Natural killer cell (primary cell): ENCODE measurements at regions not wholly inside any gene's neighbourhood (a gene's known extent, or its start where the extent isn't known, plus 50 kb on each side); places are given as distances from the start of the nearest gene placed in this dataset.
A peak's percentile ranks its signal among the peaks of the same experiment; 100 is the strongest.
"Not testable (repeated sequence)": the region's sequence is repeated elsewhere in the genome, so short reads cannot be mapped to it uniquely, and the experiment has no call there.

ENCODE experiments used
- ATAC-seq, 3 donors: fragments of 150-1000 bp in 2 of 3; fragments of 200-7000 bp in 1 of 3; cut with Tn5 transposase; 1 replicate in 1 of 3; 2 replicates in 2 of 3; pipeline ENCODE4 v1.10.0; 2021; ENCODE audit warnings: mild to moderate bottlenecking in 2 of 3, moderate library complexity in 2 of 3
- DNase-seq, 2 donors: peaks; one replicate each; pipeline versions ENCODE4 v3.0.0 to v3.0.0-alpha.2; 2013 to 2021; ENCODE audit warnings: mixed read lengths in 1 of 2
- H3K27ac ChIP-seq: one replicate; pipeline ENCODE4 v1.5.1; 2013; ENCODE audit warnings: mild to moderate bottlenecking, low read length
- H3K27me3 ChIP-seq: one replicate; pipeline ENCODE4 v1.6.1; 2013; ENCODE audit warnings: low read length; ENCODE audit not compliant: control insufficient read depth, insufficient read depth
- H3K36me3 ChIP-seq: one replicate; pipeline ENCODE4 v1.6.1; 2013; ENCODE audit warnings: low read length; ENCODE audit not compliant: control insufficient read depth, insufficient read depth
- H3K4me1 ChIP-seq: one replicate; pipeline ENCODE4 v1.6.1; 2013; ENCODE audit warnings: low read length; ENCODE audit not compliant: control insufficient read depth, insufficient read depth
- H3K4me3 ChIP-seq: one replicate; pipeline ENCODE4 v1.5.1; 2013; ENCODE audit warnings: low read length
- H3K9me3 ChIP-seq: one replicate; pipeline ENCODE4 v1.6.1; 2013; ENCODE audit warnings: low read length; ENCODE audit not compliant: control insufficient read depth, insufficient read depth
- H3K27ac Mint-ChIP-seq, 2 donors: one replicate each; pipeline ENCODE4 v1.8.0; 2022; ENCODE audit warnings: mild to moderate bottlenecking in 2 of 2, mixed read lengths in 2 of 2, moderate library complexity in 1 of 2
- H3K27me3 Mint-ChIP-seq, 2 donors: one replicate each; pipeline ENCODE4 v1.8.0; 2022; ENCODE audit warnings: low read depth in 2 of 2, mixed read lengths in 2 of 2
- H3K36me3 Mint-ChIP-seq: one replicate; pipeline ENCODE4 v1.8.0; 2022; ENCODE audit warnings: mixed read lengths
- H3K4me1 Mint-ChIP-seq, 2 donors: one replicate each; pipeline ENCODE4 v1.8.0; 2022; ENCODE audit warnings: mixed read lengths in 2 of 2
- H3K4me3 Mint-ChIP-seq: one replicate; pipeline ENCODE4 v1.8.0; 2022; ENCODE audit warnings: mild to moderate bottlenecking, moderate library complexity, mixed read lengths
- H3K9me3 Mint-ChIP-seq, 2 donors: one replicate each; pipeline ENCODE4 v1.8.0; 2022; ENCODE audit warnings: mixed read lengths in 2 of 2
- WGBS: methylation state at CpG from one replicate; pipeline ENCODE4 v1.1.7; 2013; ENCODE audit warnings: missing lambda C conversion rate; ENCODE audit not compliant: insufficient coverage; 5-methylcytosine and 5-hydroxymethylcytosine counted together
- intact Hi-C: fragments of 100-400 bp; cut with micrococcal nuclease; formaldehyde crosslinking; loops from one replicate; pipeline ENCODE4 v1.14.2; 2022
- TF ChIP-seq, protein P1 (sequence below): fragments of 200-600 bp; IDR thresholded peaks from one replicate; pipeline ENCODE4 v1.8.0; 2022; ENCODE audit warnings: antibody characterized with exemption

- H3K4me3 Mint-ChIP-seq = no peak overlapping the region
- peaks cover 0 to 2% of the 10 kb centered on the region in 2 donors for H3K9me3 Mint-ChIP-seq
These were observed 124.3 kb upstream of the SLC24A2 start for GRCh38 chr9:19913151-19913550.

DNA sequence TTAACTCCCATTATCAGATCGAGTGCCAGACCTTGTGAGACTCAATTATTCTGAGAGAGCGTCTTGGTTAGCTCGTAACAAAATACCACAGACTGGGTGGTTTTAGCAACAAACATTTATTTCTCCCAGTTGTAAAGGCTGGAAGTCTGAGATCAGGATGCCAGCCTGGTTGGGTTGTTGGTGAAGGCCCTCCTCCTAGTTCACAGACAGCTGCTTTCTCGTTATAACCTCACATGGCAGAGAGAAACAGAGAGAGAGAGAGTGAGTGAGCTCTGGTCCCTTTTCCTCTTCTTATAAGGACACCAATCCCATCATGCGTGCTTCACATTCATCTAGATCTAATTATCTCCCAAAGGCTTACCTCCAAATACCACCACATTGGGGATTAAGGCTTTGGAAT lies 114.2 kb upstream of the SLC24A2 start:
- H3K27ac ChIP-seq = no peak overlapping the region
- DNase-seq (no peak), ATAC-seq (no peak)
- Mint-ChIP-seq H3K27ac (no peak overlapping the region), H3K36me3 (no peaks in the 10 kb centered on the region), H3K9me3 (no peaks in the 10 kb centered on the region), H3K4me3 (no peak overlapping the region), H3K27me3 (peaks cover 0 to 3% of the 10 kb centered on the region in 2 donors), H3K4me1 (no peaks in the 10 kb centered on the region)
- TF ChIP-seq, protein P1, sequence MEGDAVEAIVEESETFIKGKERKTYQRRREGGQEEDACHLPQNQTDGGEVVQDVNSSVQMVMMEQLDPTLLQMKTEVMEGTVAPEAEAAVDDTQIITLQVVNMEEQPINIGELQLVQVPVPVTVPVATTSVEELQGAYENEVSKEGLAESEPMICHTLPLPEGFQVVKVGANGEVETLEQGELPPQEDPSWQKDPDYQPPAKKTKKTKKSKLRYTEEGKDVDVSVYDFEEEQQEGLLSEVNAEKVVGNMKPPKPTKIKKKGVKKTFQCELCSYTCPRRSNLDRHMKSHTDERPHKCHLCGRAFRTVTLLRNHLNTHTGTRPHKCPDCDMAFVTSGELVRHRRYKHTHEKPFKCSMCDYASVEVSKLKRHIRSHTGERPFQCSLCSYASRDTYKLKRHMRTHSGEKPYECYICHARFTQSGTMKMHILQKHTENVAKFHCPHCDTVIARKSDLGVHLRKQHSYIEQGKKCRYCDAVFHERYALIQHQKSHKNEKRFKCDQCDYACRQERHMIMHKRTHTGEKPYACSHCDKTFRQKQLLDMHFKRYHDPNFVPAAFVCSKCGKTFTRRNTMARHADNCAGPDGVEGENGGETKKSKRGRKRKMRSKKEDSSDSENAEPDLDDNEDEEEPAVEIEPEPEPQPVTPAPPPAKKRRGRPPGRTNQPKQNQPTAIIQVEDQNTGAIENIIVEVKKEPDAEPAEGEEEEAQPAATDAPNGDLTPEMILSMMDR = no peak
- 85% methylated on average over 4 of the region's 5 CpGs for WGBS
- H3K9me3 ChIP-seq = no peaks in the 10 kb centered on the region
- H3K4me1 ChIP-seq = no peaks in the 10 kb centered on the region
- H3K36me3 ChIP-seq = no peaks in the 10 kb centered on the region
- no peaks in the 10 kb centered on the region for H3K27me3 ChIP-seq
- H3K4me3 ChIP-seq = no peak overlapping the region
- intact Hi-C loops = no loop called here

More at GRCh38 chr9:19913151-19913550, 124.3 kb upstream of the SLC24A2 start:
- no peak for ATAC-seq
- Mint-ChIP-seq H3K4me1 (no peaks in the 10 kb centered on the region), H3K36me3 (no peaks in the 10 kb centered on the region), H3K27me3 (peaks cover 0 to 2% of the 10 kb centered on the region in 2 donors), H3K27ac (no peak overlapping the region)
- intact Hi-C loops = no loop called here
- no peak for DNase-seq
- Histone ChIP-seq H3K9me3 (no peaks in the 10 kb centered on the region), H3K36me3 (no peaks in the 10 kb centered on the region), H3K4me3 (no peak overlapping the region), H3K27me3 (no peaks in the 10 kb centered on the region), H3K27ac (no peak overlapping the region), H3K4me1 (no peaks in the 10 kb centered on the region)
- 86% methylated on average over 1 of the region's 1 CpG for WGBS
- TF ChIP-seq, protein P1 = no peak

GRCh38 chr9:19901586-19901985 lies 112.7 kb upstream of the SLC24A2 start:
- ATAC-seq (peak in 1 of 3 donors; percentile 65), DNase-seq (no peak)
- Histone ChIP-seq H3K27me3 (no peaks in the 10 kb centered on the region), H3K9me3 (no peaks in the 10 kb centered on the region), H3K36me3 (no peaks in the 10 kb centered on the region), H3K4me1 (no peaks in the 10 kb centered on the region), H3K27ac (no peak overlapping the region), H3K4me3 (no peak overlapping the region)
- WGBS = 61% methylated on average over 2 of the region's 3 CpGs
- Mint-ChIP-seq H3K9me3 (no peaks in the 10 kb centered on the region), H3K36me3 (no peaks in the 10 kb centered on the region), H3K4me3 (no peak overlapping the region), H3K27me3 (peaks cover 0 to 3% of the 10 kb centered on the region in 2 donors), H3K4me1 (no peaks in the 10 kb centered on the region), H3K27ac (no peak overlapping the region)
- intact Hi-C loops = no loop called here
- TF ChIP-seq, protein P1 = no peak

DNA sequence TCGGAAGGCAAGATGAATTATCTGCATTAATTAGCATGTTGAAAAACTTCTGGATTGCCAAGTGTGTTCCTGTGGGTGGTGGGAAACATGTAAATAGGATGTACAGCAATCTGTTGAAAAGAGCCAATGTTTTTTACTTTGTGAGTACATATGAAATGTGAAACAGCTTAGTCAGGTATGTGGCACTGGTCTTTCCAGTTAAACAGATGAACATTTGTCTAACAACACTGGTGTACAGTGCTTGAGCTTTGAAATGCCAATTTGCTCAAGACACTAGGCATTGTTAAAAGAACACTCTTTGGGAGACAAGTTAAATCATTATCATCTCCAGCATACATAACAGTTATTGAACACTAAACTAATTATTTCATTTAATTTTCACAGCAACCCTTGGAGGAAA lies 107.3 kb upstream of the SLC24A2 start:
- TF ChIP-seq, protein P1 = no peak
- Mint-ChIP-seq H3K27ac (no peak overlapping the region), H3K4me3 (no peak overlapping the region), H3K36me3 (no peaks in the 10 kb centered on the region), H3K4me1 (no peaks in the 10 kb centered on the region), H3K9me3 (no peaks in the 10 kb centered on the region), H3K27me3 (no peaks in the 10 kb centered on the region)
- no peaks in the 10 kb centered on the region for H3K9me3 ChIP-seq
- WGBS = 92% methylated on average over 1 of the region's 1 CpG
- no peaks in the 10 kb centered on the region for H3K4me1 ChIP-seq
- no peak overlapping the region for H3K27ac ChIP-seq
- ATAC-seq (no peak), DNase-seq (no peak)
- no peaks in the 10 kb centered on the region for H3K36me3 ChIP-seq
- H3K4me3 ChIP-seq = no peak overlapping the region
- H3K27me3 ChIP-seq = no peaks in the 10 kb centered on the region
- intact Hi-C loops = no loop called here

DNA sequence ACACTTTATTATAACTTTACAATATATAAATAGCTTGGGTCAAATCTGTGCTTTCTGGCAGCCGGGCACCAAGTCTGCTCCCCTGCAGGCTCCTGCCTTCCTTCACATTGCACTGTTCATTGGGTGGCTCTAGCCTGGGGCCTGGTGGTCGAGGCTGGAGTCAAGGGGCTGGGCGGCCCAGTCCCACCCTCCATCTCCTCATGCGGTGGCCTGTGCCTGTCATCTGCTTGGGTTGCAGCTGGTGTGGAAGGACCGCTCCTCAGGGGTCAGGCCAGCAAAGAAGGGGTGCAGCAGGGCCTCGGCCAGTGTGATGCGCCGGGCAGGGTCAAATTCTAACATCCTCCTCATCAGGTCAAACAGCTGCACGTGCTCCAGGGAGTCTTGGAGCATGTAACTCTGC lies 106.7 kb upstream of the SLC24A2 start:
- WGBS = 84% methylated on average over 3 of the region's 9 CpGs
- H3K36me3 Mint-ChIP-seq, H3K27ac Mint-ChIP-seq, H3K36me3 ChIP-seq, H3K9me3 ChIP-seq, DNase-seq, H3K4me3 Mint-ChIP-seq, H3K4me1 Mint-ChIP-seq, H3K9me3 Mint-ChIP-seq, H3K27me3 ChIP-seq, H3K4me1 ChIP-seq, ATAC-seq, H3K27me3 Mint-ChIP-seq, intact Hi-C loops, H3K27ac ChIP-seq, H3K4me3 ChIP-seq: not testable (repeated sequence)
